HG02973 (cell line): ENCODE measurements at regions not wholly inside any gene's neighbourhood (a gene's known extent, or its start where the extent isn't known, plus 50 kb on each side); places are given as distances from the start of the nearest gene placed in this dataset.
"Not testable (repeated sequence)": the region's sequence is repeated elsewhere in the genome, so short reads cannot be mapped to it uniquely, and the experiment has no call there.

Experiments used
- ATAC-seq: cut with Tn5 transposase; IDR thresholded peaks from one replicate; pipeline ENCODE4 v1.9.1; 2021; ENCODE audit warnings: moderate library complexity; ENCODE audit not compliant: unreplicated experiment

DNA sequence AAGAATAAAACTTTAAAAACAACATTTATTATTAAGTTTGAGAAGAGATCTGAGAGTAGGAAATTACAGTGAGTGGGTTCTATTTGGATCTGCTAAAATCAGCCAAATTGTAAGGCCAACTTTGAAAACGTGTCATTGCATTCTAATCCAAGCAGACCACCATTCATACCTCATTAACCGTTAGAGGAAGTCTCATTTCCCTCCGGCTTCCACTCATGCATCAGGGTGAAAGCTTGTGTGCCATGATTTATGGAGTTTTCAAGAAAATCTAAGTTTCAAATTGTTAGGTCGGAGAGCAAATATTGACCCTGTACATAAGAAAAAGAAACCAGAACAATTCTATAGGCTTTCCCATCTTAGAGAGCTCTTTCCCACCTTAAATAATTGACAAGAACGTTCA, 166.6 kb upstream of the NRG3 start:
- no peak for ATAC-seq

DNA sequence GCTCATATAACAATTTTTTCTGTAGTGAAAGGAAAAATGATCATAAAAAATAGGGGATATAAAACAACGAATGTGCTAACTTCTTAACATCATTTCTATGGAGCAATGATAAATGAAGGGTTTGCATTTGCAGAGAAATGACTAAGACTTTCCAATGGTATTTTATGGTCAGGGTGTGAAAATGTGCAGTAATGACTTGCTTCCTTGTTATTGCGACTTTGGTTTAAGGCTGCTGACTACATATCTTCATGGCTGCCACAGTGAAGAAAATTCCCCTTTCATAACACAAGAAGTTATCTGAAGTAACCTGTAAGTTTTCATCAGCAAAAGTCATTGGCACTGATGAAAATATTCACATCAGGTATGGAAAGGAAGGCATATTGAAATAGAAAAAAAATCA, 166.1 kb upstream of the NRG3 start:
- no peak for ATAC-seq

DNA sequence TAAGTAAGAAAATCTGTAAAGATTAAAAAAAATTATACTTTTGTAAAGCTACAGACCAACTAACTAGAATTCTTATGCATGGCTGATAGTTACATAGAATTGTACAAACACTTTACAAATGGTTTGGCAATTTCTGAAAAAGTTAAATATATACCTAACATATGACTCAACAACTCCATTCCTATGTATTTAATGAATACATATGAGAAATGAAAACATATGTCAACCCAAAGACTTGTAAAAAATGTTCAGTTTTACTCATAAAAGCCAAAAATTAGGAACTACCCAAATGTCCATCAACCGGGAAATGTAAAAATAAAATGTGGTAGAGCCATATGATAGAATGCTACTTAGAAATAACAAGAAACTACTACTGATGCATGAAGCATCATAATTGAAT, 152.6 kb upstream of the NRG3 start:
- ATAC-seq: no peak

GRCh38 chr10:81724431-81724830, 150.6 kb upstream of the NRG3 start:
- no peak for ATAC-seq

GRCh38 chr10:81725851-81726250, 149.1 kb upstream of the NRG3 start:
- ATAC-seq: no peak

DNA sequence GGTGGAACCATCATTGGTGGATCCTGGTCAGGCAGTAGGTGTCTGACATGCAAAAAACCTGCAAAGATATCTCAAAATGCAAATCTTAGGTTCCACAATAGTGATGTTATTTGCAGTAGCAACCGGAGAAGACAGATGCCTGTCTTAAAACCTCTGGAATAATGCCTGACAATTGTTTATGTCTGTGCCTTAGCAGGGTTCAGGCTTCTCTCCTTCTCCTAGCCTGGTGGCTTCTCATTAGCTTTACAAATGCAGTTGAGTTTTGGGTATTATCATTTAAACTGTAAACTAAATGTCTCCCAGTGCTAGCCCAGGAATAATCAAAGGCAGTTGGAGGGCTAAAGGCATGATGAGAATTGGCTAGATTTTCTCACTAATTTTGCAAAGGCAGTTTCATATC, 146.3 kb upstream of the NRG3 start:
- no peak for ATAC-seq

GRCh38 chr10:81730891-81731290, 144.1 kb upstream of the NRG3 start:
- ATAC-seq: no peak

DNA sequence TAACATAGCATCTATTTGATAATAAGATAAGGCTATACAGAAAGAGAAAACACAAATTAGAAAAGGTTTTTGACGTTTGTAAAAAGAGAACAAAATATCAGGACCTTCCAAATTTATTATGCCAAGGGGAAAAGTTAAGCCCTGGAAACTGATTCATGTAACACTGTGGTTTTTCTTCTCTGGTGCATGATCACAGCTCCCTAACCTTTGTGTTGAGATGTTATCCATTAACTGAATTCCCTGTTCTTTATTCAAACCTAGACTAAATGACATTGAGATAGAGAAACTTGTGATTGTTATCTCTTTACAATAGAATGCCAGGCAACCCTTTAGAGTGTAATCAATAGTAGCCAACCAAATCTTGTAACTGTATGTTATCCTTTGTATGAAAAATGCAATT, 141.5 kb upstream of the NRG3 start:
- no peak for ATAC-seq

GRCh38 chr10:81735167-81735566, 139.8 kb upstream of the NRG3 start:
- ATAC-seq: not testable (repeated sequence)

GRCh38 chr10:81759111-81759510, 115.9 kb upstream of the NRG3 start:
- ATAC-seq: no peak

- ATAC-seq: no peak
Observed at GRCh38 chr10:81784111-81784597, 90.8 kb upstream of the NRG3 start.

DNA sequence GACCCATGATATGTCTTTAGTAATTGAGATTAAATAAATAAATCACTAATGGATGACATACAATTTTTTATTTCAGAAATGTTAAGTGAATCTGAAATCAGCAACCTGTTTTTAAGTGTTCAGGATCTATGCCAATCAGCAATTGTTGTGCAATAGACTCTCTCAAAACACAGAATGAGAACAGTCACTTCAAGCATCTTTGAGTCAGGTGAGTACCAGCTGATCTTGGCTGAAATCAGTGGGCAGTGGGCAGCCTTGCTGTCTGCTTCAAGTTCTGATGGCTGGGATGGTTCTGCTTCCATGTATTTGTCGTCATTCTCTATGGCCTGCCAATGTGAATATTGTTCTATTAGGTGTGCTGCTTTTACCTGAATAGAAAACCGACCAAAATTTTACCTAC, 82.3 kb upstream of the NRG3 start:
- ATAC-seq: no peak

GRCh38 chr10:81806842-81807241, 68.2 kb upstream of the NRG3 start:
- no peak for ATAC-seq

DNA sequence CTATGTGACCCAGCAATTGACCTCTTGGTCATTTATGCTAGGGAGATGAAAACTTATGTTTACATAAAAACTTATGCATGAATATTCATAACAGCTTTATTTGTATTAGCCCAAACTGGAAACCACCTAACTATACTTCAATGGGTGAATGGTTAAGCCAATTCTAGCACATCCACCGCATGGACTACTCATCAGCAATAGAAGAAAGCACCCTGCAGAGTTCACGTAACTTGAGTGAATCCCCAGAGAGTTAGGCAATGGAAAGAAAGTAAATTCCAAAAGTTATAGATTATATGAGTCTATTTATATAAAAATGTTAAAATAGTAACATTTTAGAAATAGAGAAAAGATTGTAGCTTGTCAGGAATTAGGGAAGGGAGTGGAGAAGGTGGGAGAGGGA, 60.2 kb upstream of the NRG3 start:
- ATAC-seq: no peak

GRCh38 chr10:81817596-81818170, 57.3 kb upstream of the NRG3 start:
- no peak for ATAC-seq

GRCh38 chr10:81820418-81820817, 54.6 kb upstream of the NRG3 start:
- ATAC-seq: no peak
